Brain microvascular endothelial cell (primary cell): ENCODE measurements at regions not wholly inside any gene's neighbourhood (a gene's known extent, or its start where the extent isn't known, plus 50 kb on each side); places are given as distances from the start of the nearest gene placed in this dataset.

ENCODE experiments used
- DNase-seq: peaks from one replicate; pipeline ENCODE4 v3.0.0-alpha.2; 2020
- H3K27ac ChIP-seq: fragments of 250-450 bp; sonication (Bioruptor Pico); 2 replicates; pipeline ENCODE4 v1.5.1; 2020; ENCODE audit warnings: mild to moderate bottlenecking, moderate library complexity
- H3K27me3 ChIP-seq: fragments of 250-450 bp; sonication (Bioruptor Pico); replicated peaks from 2 replicates; pipeline ENCODE4 v1.5.1; 2020; ENCODE audit warnings: mild to moderate bottlenecking
- H3K36me3 ChIP-seq: fragments of 250-450 bp; sonication (Bioruptor Pico); replicated peaks from 2 replicates; pipeline ENCODE4 v1.5.1; 2020; ENCODE audit warnings: mild to moderate bottlenecking
- H3K4me3 ChIP-seq: 2 replicates; pipeline ENCODE4 v1.5.1; 2011; ENCODE audit warnings: low read depth, mild to moderate bottlenecking, control low read depth, low read length, moderate library complexity
- in situ Hi-C: cut with HindIII; loops from 2 replicates; pipeline ENCODE4 v1.10.0; 2017; ENCODE audit warnings: low sequenced_read_pairs, low pct_ligation_motif_present
- TF ChIP-seq, protein P1 (sequence below): IDR thresholded peaks from 2 replicates; pipeline ENCODE4 v1.5.1; 2011; ENCODE audit warnings: low read depth, mild to moderate bottlenecking, moderate library complexity, low read length, control low read depth, inconsistent platforms; ENCODE audit errors: missing control alignments

- DNase-seq = no peak
- Histone ChIP-seq H3K27me3 (no peaks in the 10 kb centered on the region), H3K4me3 (no peak overlapping the region), H3K27ac (no peak overlapping the region), H3K36me3 (no peaks in the 10 kb centered on the region)
- TF ChIP-seq, protein P1, sequence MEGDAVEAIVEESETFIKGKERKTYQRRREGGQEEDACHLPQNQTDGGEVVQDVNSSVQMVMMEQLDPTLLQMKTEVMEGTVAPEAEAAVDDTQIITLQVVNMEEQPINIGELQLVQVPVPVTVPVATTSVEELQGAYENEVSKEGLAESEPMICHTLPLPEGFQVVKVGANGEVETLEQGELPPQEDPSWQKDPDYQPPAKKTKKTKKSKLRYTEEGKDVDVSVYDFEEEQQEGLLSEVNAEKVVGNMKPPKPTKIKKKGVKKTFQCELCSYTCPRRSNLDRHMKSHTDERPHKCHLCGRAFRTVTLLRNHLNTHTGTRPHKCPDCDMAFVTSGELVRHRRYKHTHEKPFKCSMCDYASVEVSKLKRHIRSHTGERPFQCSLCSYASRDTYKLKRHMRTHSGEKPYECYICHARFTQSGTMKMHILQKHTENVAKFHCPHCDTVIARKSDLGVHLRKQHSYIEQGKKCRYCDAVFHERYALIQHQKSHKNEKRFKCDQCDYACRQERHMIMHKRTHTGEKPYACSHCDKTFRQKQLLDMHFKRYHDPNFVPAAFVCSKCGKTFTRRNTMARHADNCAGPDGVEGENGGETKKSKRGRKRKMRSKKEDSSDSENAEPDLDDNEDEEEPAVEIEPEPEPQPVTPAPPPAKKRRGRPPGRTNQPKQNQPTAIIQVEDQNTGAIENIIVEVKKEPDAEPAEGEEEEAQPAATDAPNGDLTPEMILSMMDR = no peak
- in situ Hi-C loops = no loop called here
Observed at GRCh38 chr2:139480161-139480650, 700.0 kb upstream of the NXPH2 start.

GRCh38 chr2:139478165-139478914, 698.1 kb upstream of the NXPH2 start:
- Histone ChIP-seq H3K27ac (no peak overlapping the region), H3K36me3 (no peaks in the 10 kb centered on the region), H3K27me3 (no peaks in the 10 kb centered on the region), H3K4me3 (no peak overlapping the region)
- in situ Hi-C loops = no loop called here
- no peak for DNase-seq
- TF ChIP-seq, protein P1 = no peak

DNA sequence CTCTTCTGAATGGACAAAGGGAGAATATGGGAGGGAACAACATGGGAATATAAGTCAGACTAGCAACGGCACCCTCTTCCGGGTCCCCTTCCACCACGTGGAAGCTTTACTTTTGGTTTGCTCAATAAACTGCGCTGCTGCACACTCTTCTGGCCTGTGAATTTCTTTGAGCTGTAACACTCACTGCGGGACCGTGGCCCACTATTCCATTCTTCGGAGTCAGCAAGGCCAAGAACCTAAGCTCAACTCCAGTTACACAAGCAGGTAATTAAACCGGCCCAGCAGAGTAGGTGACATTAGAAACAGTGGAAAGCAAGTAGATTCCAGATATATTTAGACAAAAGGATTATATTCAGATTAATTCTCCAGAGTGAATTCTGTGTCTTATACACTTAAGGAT, 697.4 kb upstream of the NXPH2 start:
- H3K27me3 ChIP-seq = no peaks in the 10 kb centered on the region
- in situ Hi-C loops = no loop called here

GRCh38 chr2:139469985-139470384, 689.8 kb upstream of the NXPH2 start:
- Histone ChIP-seq H3K27me3 (no peaks in the 10 kb centered on the region), H3K36me3 (no peaks in the 10 kb centered on the region), H3K27ac (no peak overlapping the region), H3K4me3 (no peak overlapping the region)
- in situ Hi-C loops = no loop called here
- TF ChIP-seq, protein P1 = no peak
- DNase-seq = no peak

More for the DNA sequence above, 697.4 kb upstream of the NXPH2 start:
- DNase-seq = no peak
- no peak overlapping the region for H3K27ac ChIP-seq
- no peak overlapping the region for H3K4me3 ChIP-seq
- H3K36me3 ChIP-seq = no peaks in the 10 kb centered on the region
- TF ChIP-seq, protein P1 = no peak

- DNase-seq = no peak
- no peaks in the 10 kb centered on the region for H3K27me3 ChIP-seq
- H3K4me3 ChIP-seq = no peak overlapping the region
- in situ Hi-C loops = no loop called here
- H3K27ac ChIP-seq = no peak overlapping the region
- H3K36me3 ChIP-seq = no peaks in the 10 kb centered on the region
- TF ChIP-seq, protein P1 = no peak
Observed at GRCh38 chr2:139465789-139466188, 685.6 kb upstream of the NXPH2 start.

- in situ Hi-C loops = no loop called here
- TF ChIP-seq, protein P1 = no peak
- Histone ChIP-seq H3K4me3 (no peak overlapping the region), H3K27me3 (no peaks in the 10 kb centered on the region), H3K27ac (no peak overlapping the region), H3K36me3 (no peaks in the 10 kb centered on the region)
- DNase-seq = no peak
Observed at GRCh38 chr2:139457873-139458272, 677.7 kb upstream of the NXPH2 start.
